ENCODE measurements at regions not wholly inside any gene's neighbourhood (a gene's known extent, or its start where the extent isn't known, plus 50 kb on each side); places are given as distances from the start of the nearest gene placed in this dataset.

DNA sequence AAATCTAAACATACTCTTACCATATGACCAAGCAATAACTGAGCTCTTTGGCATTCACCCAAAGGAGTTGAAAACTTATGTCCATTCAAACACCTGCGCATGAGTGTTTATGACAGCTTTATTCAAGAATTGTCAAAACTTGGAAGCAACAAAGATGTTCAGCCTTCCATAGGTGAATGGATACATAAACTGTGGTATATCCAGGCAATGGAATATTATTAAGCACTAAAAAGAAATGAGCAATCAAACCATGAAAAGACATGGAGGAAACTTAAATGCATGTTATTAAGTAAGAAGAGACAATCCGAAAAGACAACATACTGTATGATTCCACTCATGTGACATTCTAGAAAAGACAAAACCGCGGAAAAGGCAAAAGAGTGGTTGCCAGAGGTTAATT is 312.0 kb upstream of the TMC3 start:
- Histone ChIP-seq H3K4me1 (no peaks in the 10 kb centered on the region), H3K36me3 (no peaks in the 10 kb centered on the region), H3K9me3 (peaks cover 0 to 13% of the 10 kb centered on the region in 2 donors), H3K27me3 (no peaks in the 10 kb centered on the region), H3K27ac (no peak overlapping the region), H3K4me3 (no peak overlapping the region)
- intact Hi-C loops (cut with DNase I; ENCODE audit: low total_unique reads): no loop called here
- DNase-seq (ENCODE audit: low spot score in 2 of 2): no peak
- TF ChIP-seq POLR2AphosphoS5 (IDR thresholded peaks at IDR 0.05): no peak

DNA sequence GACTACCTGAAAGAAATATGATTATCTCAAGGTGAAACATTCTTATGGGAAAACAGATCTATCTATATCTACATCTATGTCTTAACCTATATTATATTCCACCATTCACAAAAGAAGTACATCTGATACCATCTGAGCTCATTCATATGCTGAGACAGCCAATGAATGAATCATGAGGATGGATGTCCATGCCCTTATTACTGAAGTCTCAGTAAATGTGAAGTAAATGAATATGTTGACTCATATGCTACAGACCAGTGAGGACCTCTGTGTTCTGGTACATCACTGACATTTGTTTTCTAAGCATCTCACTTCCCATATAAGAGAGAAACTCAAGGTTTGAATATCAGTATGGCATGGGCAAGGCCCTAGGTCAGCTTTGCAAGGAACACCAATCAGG is 311.2 kb upstream of the TMC3 start:
- Histone ChIP-seq H3K9me3 (peaks cover 0 to 16% of the 10 kb centered on the region in 2 donors), H3K27ac (no peak overlapping the region), H3K36me3 (no peaks in the 10 kb centered on the region), H3K4me1 (no peaks in the 10 kb centered on the region), H3K4me3 (no peak overlapping the region), H3K27me3 (no peaks in the 10 kb centered on the region)
- TF ChIP-seq, protein P1, sequence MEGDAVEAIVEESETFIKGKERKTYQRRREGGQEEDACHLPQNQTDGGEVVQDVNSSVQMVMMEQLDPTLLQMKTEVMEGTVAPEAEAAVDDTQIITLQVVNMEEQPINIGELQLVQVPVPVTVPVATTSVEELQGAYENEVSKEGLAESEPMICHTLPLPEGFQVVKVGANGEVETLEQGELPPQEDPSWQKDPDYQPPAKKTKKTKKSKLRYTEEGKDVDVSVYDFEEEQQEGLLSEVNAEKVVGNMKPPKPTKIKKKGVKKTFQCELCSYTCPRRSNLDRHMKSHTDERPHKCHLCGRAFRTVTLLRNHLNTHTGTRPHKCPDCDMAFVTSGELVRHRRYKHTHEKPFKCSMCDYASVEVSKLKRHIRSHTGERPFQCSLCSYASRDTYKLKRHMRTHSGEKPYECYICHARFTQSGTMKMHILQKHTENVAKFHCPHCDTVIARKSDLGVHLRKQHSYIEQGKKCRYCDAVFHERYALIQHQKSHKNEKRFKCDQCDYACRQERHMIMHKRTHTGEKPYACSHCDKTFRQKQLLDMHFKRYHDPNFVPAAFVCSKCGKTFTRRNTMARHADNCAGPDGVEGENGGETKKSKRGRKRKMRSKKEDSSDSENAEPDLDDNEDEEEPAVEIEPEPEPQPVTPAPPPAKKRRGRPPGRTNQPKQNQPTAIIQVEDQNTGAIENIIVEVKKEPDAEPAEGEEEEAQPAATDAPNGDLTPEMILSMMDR (IDR thresholded peaks at IDR 0.05): no peak
- no peak for TF ChIP-seq POLR2AphosphoS5 (IDR thresholded peaks at IDR 0.05)
- no peak for TF ChIP-seq POLR2A (IDR thresholded peaks at IDR 0.05)
- intact Hi-C loops (cut with DNase I; ENCODE audit: low total_unique reads): no loop called here
- DNase-seq (ENCODE audit: low spot score in 2 of 2): no peak

- H3K27me3 ChIP-seq: no peaks in the 10 kb centered on the region
- H3K4me1 ChIP-seq: no peaks in the 10 kb centered on the region
- H3K36me3 ChIP-seq: no peaks in the 10 kb centered on the region
- no peak overlapping the region for H3K27ac ChIP-seq
- no peak for DNase-seq (ENCODE audit: low spot score in 2 of 2)
- H3K9me3 ChIP-seq: peaks cover 0 to 25% of the 10 kb centered on the region in 2 donors
- no peak overlapping the region for H3K4me3 ChIP-seq
- TF ChIP-seq POLR2AphosphoS5 (IDR thresholded peaks at IDR 0.05): no peak
- TF ChIP-seq, protein P1 (IDR thresholded peaks at IDR 0.05): no peak
- intact Hi-C loops (cut with DNase I; ENCODE audit: low total_unique reads): no loop called here
Measured at GRCh38 chr15:81680829-81681228, 306.8 kb upstream of the TMC3 start.

DNA sequence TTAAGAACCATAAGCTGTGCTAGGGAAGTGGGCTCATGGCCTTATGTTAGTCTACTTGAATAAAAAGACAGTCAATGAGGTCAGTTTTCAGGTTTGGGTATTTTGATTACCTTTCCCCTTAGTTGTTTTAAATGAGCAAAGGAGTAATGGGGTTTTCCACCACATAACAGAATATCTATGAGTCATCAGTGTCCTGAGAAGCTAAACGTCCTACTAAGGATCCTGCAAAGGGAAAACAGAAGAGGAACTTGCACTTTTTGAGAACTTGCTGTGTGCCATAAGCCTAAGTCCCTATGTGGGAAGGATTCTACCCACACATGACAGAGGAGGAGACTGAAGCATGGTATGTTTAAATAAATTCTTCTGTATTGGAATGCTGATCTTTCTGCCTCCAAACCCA is 292.8 kb upstream of the TMC3 start:
- no peaks in the 10 kb centered on the region for H3K36me3 ChIP-seq
- no peak overlapping the region for H3K4me3 ChIP-seq
- intact Hi-C loops (cut with DNase I; ENCODE audit: low total_unique reads): no loop called here

GRCh38 chr15:81660976-81661375 is 287.0 kb upstream of the TMC3 start:
- Histone ChIP-seq H3K27me3 (no peaks in the 10 kb centered on the region), H3K27ac (no peak overlapping the region), H3K36me3 (no peaks in the 10 kb centered on the region), H3K9me3 (no peaks in the 10 kb centered on the region), H3K4me1 (no peaks in the 10 kb centered on the region), H3K4me3 (no peak overlapping the region)
- DNase-seq (ENCODE audit: low spot score in 2 of 2): no peak
- TF ChIP-seq, protein P1 (IDR thresholded peaks at IDR 0.05): no peak
- no peak for TF ChIP-seq POLR2AphosphoS5 (IDR thresholded peaks at IDR 0.05)
- TF ChIP-seq POLR2A (IDR thresholded peaks at IDR 0.05): no peak
- intact Hi-C loops (cut with DNase I; ENCODE audit: low total_unique reads): no loop called here

More for the DNA sequence above, 292.8 kb upstream of the TMC3 start:
- no peak for TF ChIP-seq POLR2AphosphoS5 (IDR thresholded peaks at IDR 0.05)
- no peak for TF ChIP-seq POLR2A (IDR thresholded peaks at IDR 0.05)
- TF ChIP-seq, protein P1 (IDR thresholded peaks at IDR 0.05): no peak
- H3K27ac ChIP-seq: no peak overlapping the region
- no peak for DNase-seq (ENCODE audit: low spot score in 2 of 2)
- no peaks in the 10 kb centered on the region for H3K27me3 ChIP-seq
- no peaks in the 10 kb centered on the region for H3K4me1 ChIP-seq
- H3K9me3 ChIP-seq: no peaks in the 10 kb centered on the region

- intact Hi-C loops (cut with DNase I; ENCODE audit: low total_unique reads): no loop called here
- TF ChIP-seq POLR2AphosphoS5 (IDR thresholded peaks at IDR 0.05) (no peak), POLR2A (IDR thresholded peaks at IDR 0.05) (no peak)
- TF ChIP-seq, protein P1 (IDR thresholded peaks at IDR 0.05): no peak
Measured at GRCh38 chr15:81653259-81653658, 279.2 kb upstream of the TMC3 start.

More at GRCh38 chr15:81653259-81653658, 279.2 kb upstream of the TMC3 start:
- H3K9me3 ChIP-seq: peaks cover 6 to 11% of the 10 kb centered on the region in 2 donors
- H3K27ac ChIP-seq: no peak overlapping the region
- H3K27me3 ChIP-seq: no peaks in the 10 kb centered on the region
- H3K4me3 ChIP-seq: no peak overlapping the region
- no peak for DNase-seq (ENCODE audit: low spot score in 2 of 2)
- no peaks in the 10 kb centered on the region for H3K4me1 ChIP-seq
- H3K36me3 ChIP-seq: no peaks in the 10 kb centered on the region

All from breast epithelium (tissue), 4 donors.